Large intestine (tissue), 3 donors: ENCODE measurements at regions not wholly inside any gene's neighbourhood (a gene's known extent, or its start where the extent isn't known, plus 50 kb on each side); places are given as distances from the start of the nearest gene placed in this dataset.

Experiments used
- DNase-seq, 2 donors: peaks; one replicate each; pipeline versions ENCODE4 v3.0.0 to v3.0.0-alpha.2; 2013
- H3K27ac ChIP-seq: one replicate; pipeline ENCODE4 v1.5.1; 2013; ENCODE audit warnings: low read length
- H3K27me3 ChIP-seq: 2 replicates; pipeline ENCODE4 v1.6.1; 2013; ENCODE audit warnings: low read length; ENCODE audit not compliant: control insufficient read depth, insufficient read depth
- H3K36me3 ChIP-seq: 2 replicates; pipeline ENCODE4 v1.6.1; 2013; ENCODE audit warnings: low read length; ENCODE audit not compliant: control insufficient read depth, insufficient read depth
- H3K4me1 ChIP-seq: one replicate; pipeline ENCODE4 v1.6.1; 2013; ENCODE audit warnings: low read length; ENCODE audit not compliant: control insufficient read depth, insufficient read depth
- H3K4me3 ChIP-seq: one replicate; pipeline ENCODE4 v1.5.1; 2013; ENCODE audit warnings: low read length
- H3K9me3 ChIP-seq: one replicate; pipeline ENCODE4 v1.6.1; 2013; ENCODE audit warnings: mild to moderate bottlenecking, low read depth, low read length, moderate library complexity; ENCODE audit not compliant: control insufficient read depth
- WGBS: methylation state at CpG from one replicate; pipeline ENCODE4 v1.1.5; 2013; ENCODE audit warnings: low lambda C conversion rate; ENCODE audit not compliant: insufficient coverage; 5-methylcytosine and 5-hydroxymethylcytosine counted together

DNA sequence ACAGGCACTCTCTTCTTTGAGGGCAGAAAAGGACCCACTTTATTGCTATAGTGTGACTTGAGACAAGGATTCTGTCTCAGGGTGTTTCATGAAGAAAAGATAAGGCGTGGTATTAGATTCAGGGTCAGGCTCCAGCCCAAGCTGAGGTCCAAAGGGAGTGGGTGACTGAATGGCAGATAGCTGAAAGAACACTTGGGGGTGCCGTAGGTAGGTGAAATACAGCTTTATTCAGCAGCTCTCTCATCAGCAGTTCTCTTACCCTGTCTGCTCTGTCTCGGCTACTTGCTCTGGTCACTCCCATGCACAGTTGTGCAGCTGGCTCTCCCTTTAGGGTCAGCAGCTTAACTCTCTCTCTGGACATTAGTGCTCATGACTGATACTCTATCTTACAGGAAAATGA lies 379.9 kb downstream of the LPIN1 start:
- H3K4me1 ChIP-seq: no peaks in the 10 kb centered on the region
- no peak overlapping the region for H3K4me3 ChIP-seq
- no peaks in the 10 kb centered on the region for H3K27me3 ChIP-seq
- DNase-seq: no peak
- H3K27ac ChIP-seq: no peak overlapping the region
- H3K36me3 ChIP-seq: no peaks in the 10 kb centered on the region
- WGBS: no CpG with 5 or more reads among the region's 3 CpGs
- H3K9me3 ChIP-seq: no peaks in the 10 kb centered on the region

DNA sequence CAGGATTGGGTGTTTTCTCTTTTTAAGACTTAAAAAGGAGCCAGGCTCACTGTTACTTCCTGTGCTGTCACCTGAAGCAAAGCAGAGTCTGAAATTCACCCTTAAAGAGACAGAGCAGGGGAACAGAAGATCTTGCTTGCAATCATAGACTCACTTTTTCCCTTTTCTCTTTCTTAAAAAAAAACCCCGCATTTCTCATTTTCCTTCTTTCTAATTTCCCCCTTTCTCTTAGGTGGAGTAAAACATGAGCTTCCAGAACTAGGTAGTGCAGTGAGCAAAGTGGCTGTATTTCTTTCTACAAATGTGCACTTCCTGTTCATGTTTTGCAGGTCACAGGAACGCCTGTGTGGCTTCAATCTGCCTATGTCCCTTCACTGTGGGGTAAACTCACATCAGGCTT lies 381.2 kb downstream of the LPIN1 start:
- Histone ChIP-seq H3K36me3 (no peaks in the 10 kb centered on the region), H3K4me1 (no peaks in the 10 kb centered on the region), H3K27ac (no peak overlapping the region), H3K9me3 (no peaks in the 10 kb centered on the region), H3K27me3 (no peaks in the 10 kb centered on the region), H3K4me3 (no peak overlapping the region)
- WGBS: no CpG with 5 or more reads among the region's 2 CpGs
- no peak for DNase-seq

DNA sequence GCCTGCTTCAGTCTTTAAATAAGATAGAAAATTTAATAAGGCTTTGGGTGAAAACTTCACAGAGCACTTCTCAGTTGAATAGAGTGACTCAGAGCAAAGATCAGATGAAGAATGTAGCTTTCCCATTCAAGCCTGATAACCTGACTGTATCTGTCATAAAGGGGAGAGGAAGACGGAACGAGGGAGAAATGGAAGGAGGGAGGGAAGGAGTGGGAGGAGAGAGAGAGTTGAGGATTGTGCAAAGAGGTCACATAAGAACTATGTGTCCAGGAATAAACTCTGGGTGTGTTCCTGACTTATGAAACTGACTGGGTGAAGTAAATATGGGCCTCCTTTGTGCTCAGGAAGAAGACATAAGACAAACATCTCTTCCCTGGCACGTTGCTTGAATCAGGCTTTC lies 385.5 kb downstream of the LPIN1 start:
- H3K9me3 ChIP-seq: no peaks in the 10 kb centered on the region
- no peak overlapping the region for H3K4me3 ChIP-seq
- H3K36me3 ChIP-seq: no peaks in the 10 kb centered on the region
- 27% methylated on average over 2 of the region's 3 CpGs for WGBS
- no peak for DNase-seq
- H3K27ac ChIP-seq: no peak overlapping the region
- H3K4me1 ChIP-seq: no peaks in the 10 kb centered on the region
- H3K27me3 ChIP-seq: no peaks in the 10 kb centered on the region

DNA sequence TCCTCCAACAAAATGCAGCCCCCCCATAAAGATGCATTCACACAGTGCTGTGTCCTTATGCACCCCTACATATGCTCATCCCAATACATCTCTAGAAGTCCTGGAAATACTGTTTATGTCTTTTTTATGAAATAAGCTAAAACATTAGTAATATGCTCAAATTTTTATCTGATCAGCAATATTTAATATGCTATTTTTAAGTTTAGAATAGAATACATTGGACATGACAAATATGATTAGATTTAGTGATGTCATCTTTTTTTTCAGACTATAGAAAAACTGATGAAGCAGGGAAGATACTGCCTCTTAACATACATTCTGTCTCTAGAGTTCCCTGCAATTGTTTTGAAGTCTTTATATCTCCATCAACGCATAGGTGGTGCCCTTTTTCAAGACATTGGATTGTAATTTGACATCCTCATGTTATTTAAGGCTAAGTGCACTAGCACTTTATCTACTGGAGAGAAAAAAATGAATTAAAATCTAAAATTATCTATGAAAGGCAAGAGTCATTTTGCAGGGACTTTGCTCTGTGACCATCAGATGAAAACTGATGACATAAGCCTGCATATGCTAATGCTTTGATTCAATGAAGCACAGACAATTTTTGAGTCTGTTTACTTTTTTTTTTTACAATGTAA lies 395.3 kb downstream of the LPIN1 start:
- Histone ChIP-seq H3K9me3 (no peaks in the 10 kb centered on the region), H3K4me3 (no peak overlapping the region), H3K27ac (no peak overlapping the region), H3K36me3 (no peaks in the 10 kb centered on the region), H3K27me3 (no peaks in the 10 kb centered on the region), H3K4me1 (no peaks in the 10 kb centered on the region)
- DNase-seq: no peak
- WGBS: 0% methylated on average over 1 of the region's 1 CpG

DNA sequence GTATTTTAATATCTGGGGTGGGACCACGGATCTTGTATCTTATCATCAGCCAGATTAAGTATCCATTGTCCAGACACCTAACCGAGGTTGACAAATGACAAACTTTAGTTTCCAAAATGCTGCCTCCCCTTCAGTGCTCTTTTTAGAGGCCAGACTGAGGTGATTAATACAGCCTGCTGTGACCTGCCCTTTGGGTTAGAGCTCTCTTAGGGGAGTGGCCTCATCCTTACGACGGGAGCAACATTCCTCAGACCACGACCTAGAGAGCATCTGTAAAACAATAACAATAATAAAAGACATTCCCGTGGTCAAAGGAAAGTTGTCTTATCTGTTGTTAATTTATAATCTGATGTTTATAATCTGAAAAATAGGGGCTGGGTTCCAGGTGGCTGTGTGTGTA lies 405.3 kb downstream of the LPIN1 start:
- Histone ChIP-seq H3K4me1 (no peaks in the 10 kb centered on the region), H3K27me3 (no peaks in the 10 kb centered on the region), H3K36me3 (no peaks in the 10 kb centered on the region), H3K9me3 (no peaks in the 10 kb centered on the region), H3K27ac (no peak overlapping the region), H3K4me3 (no peak overlapping the region)
- WGBS: no CpG with 5 or more reads among the region's 6 CpGs
- DNase-seq: no peak

DNA sequence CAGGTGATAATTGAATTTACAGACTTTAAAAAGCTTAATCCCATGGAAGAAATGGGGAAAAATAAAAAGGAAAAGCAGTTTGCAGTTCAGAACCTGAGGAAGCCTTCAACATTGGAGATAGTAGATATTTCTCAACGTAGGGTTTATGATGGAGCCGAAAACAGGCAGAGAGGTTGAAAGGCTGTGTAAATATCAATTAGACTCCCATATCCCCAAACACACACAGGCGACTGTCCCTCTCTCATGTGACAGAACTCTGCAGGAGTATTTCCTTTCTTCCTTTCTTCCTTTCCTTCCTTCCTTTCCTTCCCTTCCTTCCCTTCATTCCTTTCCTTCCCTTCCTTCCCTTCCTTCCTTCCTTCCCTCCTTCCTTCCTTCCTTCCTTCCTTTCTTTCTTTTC lies 406.5 kb downstream of the LPIN1 start:
- WGBS: 29% methylated on average over 1 of the region's 3 CpGs
- no peak for DNase-seq
- Histone ChIP-seq H3K36me3 (no peaks in the 10 kb centered on the region), H3K4me3 (no peak overlapping the region), H3K27me3 (no peaks in the 10 kb centered on the region), H3K4me1 (no peaks in the 10 kb centered on the region), H3K9me3 (no peaks in the 10 kb centered on the region), H3K27ac (no peak overlapping the region)

DNA sequence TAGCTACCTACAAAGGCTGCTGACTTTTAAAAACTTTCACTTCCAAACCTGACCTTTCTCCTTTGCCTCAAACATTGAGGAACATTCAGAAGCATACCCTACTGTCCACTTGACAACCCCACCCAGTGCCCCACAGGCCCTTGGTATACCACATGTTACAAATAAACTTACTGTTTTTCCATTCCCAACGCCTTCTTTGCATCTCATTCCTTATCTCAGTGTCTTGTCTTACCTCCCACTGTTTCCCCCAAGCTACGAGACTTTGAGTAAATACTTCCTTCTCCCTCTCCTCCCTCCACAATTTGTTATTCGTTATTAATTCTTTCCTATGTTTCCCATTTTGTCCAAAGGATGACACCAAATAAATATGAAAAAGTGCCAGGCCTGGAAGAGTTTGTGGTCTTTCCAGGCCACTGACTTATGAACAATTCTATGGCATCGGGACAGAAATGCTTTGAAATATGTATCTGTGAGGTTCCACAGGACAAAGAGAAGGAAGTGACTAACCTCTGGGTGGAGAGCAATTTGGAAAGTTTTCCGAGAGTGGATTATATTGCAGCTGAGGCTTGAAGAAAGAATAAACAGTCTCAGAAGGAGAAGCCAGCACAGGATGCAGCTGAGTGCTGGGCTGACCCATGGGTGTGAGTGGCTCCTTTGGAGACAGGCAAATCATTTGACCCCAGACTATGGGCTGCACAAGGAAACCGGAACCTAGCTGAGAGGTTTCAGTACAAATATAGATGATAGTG lies 409.0 kb downstream of the LPIN1 start:
- Histone ChIP-seq H3K27ac (no peak overlapping the region), H3K4me3 (no peak overlapping the region), H3K27me3 (no peaks in the 10 kb centered on the region), H3K4me1 (no peaks in the 10 kb centered on the region), H3K9me3 (no peaks in the 10 kb centered on the region), H3K36me3 (no peaks in the 10 kb centered on the region)
- DNase-seq: no peak
- 83% methylated on average over 4 of the region's 6 CpGs for WGBS

DNA sequence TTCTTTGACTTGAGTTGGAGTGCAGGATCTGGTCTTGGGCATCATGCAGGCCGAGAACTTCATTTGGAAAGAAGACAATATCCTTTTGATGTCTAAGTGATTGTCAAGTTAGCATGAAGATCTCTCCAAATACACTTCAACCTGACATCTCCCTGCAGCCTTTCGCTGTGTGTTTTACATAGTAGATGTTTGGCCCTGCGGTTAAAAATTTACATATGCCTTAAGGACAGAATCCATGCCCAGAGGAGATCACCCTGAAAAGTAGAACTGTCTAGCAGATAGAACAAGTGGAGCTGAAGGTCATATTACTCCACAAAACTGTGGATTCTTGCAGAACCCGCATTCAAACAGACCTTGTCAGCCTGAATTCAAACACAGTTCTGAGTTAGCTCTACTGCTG lies 409.9 kb downstream of the LPIN1 start:
- Histone ChIP-seq H3K4me3 (no peak overlapping the region), H3K4me1 (no peaks in the 10 kb centered on the region), H3K9me3 (no peaks in the 10 kb centered on the region), H3K27me3 (no peaks in the 10 kb centered on the region), H3K36me3 (no peaks in the 10 kb centered on the region), H3K27ac (no peak overlapping the region)
- no peak for DNase-seq
- WGBS: no CpG with 5 or more reads among the region's 4 CpGs

DNA sequence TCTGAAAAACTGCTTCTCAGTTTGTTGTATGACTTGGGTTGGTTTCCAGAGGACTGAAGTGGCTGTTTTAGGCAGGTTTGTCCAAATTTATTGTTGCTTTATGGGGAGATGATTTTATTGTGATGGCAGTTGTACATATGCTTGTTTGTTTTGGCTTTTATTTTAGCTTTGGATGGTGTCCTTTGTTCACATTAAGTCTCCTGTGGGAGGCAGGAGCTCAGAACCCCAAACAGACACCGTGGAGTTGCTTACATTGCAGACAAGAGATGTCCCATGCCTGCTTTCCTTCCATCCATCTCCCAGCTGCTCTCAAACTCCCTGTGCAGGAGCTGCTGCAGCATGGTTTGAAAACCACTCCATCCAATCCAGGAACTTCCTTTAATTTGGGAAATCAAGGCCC lies 414.7 kb downstream of the LPIN1 start:
- Histone ChIP-seq H3K27me3 (no peaks in the 10 kb centered on the region), H3K27ac (no peak overlapping the region), H3K9me3 (no peaks in the 10 kb centered on the region), H3K4me3 (no peak overlapping the region), H3K36me3 (no peaks in the 10 kb centered on the region), H3K4me1 (no peaks in the 10 kb centered on the region)
- no peak for DNase-seq
- no CpG with 5 or more reads among the region's 1 CpG for WGBS

DNA sequence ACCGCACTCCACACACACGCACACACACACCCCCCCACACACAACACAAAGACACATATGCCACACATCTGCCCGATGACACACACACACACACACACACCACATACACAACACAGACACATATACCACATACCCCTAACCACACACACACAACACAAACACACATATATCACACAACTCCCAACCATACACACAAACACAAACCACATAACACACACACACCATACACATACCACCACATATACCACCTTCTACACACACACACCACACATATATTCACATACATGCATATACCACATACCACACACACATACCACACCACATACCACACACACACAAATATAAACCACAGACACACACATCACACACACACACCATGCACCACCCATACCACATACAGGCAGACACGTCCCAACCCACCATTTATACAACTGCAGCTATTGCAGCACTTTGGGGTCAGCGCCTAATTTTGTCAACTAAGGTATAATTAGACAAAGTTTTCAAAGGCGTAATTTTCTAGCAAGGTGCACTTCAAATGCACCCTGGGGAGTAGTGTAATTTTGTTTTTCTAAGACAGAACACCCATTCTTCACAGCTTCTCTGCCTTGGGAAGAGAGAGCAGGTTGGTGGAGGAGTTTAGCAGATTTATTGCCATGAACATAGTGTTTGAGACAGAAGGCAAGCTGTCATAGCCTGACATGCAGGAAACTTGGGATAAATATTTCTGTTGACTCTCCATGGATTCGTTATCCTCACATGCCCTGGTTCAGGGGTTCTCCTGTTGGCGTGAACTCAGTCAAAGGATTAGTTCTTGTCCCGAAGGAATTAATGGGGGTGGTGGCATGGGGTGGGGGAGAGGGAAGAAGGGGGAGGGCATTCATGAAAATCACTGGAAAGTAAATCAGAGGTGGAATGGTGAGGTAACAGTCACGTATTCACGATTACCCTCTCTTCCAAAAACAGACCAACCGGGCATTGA lies 416.1 kb downstream of the LPIN1 start:
- no peak overlapping the region for H3K27ac ChIP-seq
- no peaks in the 10 kb centered on the region for H3K9me3 ChIP-seq
- no peaks in the 10 kb centered on the region for H3K36me3 ChIP-seq
- WGBS: no CpG with 5 or more reads among the region's 12 CpGs
- H3K4me3 ChIP-seq: no peak overlapping the region
- no peaks in the 10 kb centered on the region for H3K27me3 ChIP-seq
- no peak for DNase-seq
- H3K4me1 ChIP-seq: no peaks in the 10 kb centered on the region
